ENCODE measurements at regions not wholly inside any gene's neighbourhood (a gene's known extent, or its start where the extent isn't known, plus 50 kb on each side); places are given as distances from the start of the nearest gene placed in this dataset.

DNA sequence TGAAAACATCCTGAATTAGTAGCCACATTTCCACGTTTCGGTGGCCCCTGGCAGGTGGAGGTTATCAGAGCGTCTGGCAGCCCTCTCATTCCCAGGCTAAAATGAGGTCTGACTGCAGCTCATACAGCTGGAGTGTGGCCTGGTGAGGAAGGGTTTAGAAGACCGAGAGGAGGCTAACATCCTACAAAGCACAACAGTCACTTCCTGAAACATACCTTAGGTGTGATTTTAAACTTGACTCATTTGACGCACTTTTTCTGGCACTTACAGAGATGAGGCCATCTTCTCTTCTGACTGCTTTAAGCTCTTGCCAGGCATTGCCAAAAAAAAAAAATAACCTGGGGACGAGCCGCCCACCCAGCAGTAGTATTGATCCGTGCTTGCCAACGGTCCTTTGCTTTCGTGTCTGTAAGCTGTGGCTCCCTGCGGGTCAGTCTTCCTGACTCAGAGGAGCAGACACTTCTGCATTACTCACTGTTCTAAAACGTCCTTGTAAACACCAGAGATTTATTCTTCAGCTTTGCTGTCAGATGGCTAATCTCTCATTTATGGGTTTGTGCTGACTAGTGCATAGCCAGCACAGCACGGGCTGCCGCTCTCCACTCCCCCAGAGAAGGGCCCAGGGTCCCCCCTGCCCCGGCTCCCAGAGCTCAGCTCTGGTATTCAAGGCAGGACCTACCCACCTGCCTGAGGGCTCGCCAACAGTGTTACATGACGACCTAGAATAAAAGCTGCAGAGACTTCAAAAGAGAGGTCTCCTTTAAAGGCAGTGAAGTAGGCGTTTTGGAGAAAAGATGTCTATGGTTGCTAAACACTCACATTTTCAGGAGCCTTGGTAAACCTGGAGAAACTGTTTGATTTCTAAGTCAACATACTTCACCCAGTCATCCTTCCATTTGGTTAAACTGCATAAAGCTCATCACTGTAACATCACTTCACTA is 78.5 kb upstream of the FRMD1 start:
- peak; percentile 63 for DNase-seq (ENCODE audit: low spot score)

DNA sequence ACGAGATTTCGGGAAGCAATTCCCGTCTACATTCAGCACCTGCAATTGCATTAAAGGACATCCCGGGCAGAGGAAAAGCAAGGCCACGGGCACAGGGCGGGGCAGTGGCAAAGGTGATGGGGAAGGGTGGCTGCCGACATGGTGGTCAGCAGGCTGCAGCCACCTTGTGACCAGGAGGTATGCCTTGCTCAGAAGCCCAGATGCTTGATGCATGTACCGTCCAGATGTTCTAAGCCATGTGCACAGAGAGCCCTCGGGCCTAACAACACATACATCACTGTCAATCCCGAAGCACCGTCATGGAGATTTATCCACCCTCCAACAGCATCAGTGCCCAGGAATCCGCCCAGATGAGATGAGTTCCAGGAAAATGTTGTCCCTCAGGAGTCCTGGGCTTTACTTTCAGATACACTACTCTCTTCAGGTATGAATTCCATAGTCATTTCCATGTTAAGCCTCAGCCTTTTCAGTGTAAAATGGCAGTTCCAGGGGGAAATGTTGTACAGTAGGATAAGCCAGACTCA is 77.8 kb upstream of the FRMD1 start:
- DNase-seq (ENCODE audit: low spot score) = peak; percentile 36

DNA sequence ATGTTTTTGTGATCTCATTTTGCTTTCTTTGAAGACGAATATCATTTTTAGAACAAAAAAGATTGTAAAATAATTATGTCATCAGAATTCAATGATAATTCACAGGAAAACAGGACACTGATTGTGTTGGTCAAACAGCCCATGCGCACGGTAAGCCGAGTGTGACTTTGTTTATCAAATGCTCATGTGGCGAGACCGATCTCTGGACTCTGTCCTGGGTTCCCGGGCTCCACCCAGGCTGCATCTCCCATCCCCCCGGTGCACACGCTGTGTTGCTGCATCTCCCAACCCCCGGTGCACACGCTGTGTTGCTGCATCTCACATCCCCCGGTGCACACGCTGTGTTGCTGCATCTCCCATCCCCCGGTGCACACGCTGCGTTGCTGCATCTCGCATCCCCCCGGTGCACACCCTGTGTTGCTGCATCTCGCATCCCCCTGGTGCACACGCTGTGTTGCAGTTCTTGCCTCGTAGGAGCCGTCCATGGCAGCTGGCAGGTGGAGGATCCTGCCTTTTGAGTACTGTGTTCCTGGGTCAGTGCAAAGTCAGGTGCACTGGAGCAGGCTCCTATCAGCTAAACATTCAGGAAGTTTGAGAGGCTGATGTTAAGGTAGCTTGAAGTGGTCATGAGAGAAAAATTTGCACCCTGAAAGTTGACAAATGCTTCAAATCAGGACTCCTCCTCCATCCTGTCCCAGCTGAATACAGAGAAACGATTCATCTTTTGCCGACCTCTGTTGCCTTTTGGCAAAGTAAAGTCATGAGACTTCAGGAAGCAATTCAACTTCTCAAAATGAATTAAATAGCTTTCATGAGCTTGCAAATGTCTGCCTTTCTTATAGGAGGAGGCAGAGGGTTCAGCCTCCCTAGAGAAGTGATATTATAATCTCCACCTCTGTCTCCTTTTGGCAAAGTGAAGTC is 77.1 kb upstream of the FRMD1 start:
- DNase-seq (ENCODE audit: low spot score) = peak; percentile 51

DNA sequence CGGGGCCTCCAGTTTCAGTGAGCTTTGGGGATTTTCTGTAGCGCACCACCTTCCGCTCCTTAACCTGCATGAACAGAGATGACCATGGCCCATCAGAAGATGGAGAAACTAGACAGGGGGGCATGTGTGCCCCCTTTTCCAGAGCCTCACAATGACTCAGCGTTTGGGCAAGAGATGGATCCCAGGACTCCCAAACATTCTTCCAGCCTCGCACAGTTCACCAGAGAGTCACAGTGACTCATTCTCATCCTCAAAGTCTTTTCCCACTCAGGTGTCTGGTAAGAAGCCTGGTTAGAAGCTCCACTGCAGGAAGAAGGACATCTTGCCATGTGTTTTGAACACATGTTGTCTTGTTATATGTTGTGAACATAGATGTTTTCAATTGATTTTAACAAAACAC is 76.2 kb upstream of the FRMD1 start:
- DNase-seq (ENCODE audit: low spot score) = peak; percentile 51

DNA sequence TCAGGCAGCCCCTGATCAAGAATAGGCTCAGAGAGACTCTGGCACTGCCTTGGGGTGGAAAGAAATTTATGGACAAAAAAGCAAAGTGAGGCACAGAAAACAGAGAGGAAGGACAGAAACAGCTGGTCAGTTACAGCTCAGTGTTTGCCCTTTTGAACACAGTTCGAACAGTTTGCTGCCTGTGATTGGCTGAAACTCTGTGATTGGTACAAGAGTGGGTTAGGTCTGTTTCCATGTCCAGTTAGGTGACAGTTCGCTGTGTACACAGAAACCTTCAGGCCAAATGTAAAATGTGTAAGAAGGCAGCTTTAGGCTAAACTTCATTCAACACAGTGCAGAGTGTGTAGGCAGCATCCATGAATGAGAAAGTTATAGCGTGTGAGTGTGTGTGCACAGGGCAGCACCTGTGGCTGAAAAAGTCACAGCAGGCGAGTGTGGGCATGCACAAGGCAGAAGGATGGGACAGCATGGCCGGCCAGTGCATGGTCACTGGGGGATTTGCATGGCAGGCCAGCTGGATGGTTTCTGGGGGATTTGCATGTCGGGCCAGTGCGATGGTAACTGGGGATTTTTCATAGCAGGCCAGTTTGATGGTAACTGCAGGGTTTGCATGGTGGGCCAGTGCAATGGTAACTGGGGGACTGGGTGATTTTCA is 75.4 kb upstream of the FRMD1 start:
- DNase-seq (ENCODE audit: low spot score) = no peak

DNA sequence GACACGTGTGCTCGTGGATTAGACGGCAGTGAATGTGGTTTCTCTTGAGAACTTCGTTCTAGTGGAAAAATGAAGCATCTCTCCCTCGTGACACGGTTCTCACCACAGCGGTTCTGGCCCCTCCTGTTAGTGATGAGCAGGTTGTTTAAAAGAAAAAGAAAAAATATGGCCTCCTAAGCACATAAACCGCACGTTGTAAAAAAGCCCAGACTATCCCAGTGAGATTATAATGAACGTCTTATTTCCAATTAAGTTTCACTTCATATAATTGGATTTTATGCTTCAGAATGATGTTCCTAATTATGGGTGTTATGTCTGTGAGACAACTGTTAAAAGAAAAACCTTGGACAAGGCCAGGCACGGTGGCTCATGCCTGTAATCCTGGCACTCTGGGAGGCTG is 74.5 kb upstream of the FRMD1 start:
- no peak for DNase-seq (ENCODE audit: low spot score)

DNA sequence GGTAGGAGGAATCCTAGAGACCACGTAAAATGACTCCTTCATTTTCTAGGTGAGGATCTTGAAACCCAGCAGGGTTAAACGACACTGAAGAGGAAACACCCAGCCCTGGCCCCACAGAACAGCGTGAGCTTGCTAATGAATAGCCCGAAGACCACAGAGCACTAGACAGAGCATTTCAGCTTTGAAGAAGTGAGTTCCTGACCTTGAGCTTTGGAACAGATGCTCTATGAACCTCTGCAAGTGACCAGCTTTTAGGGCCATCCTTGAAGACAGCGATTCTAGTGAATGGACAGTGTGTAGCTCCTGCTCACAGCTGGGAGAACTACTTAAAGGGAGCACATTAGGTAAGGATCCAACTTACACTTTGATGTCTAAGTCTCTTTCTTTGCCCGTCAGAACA is 74.0 kb upstream of the FRMD1 start:
- peak; percentile 31 for DNase-seq (ENCODE audit: low spot score)

DNA sequence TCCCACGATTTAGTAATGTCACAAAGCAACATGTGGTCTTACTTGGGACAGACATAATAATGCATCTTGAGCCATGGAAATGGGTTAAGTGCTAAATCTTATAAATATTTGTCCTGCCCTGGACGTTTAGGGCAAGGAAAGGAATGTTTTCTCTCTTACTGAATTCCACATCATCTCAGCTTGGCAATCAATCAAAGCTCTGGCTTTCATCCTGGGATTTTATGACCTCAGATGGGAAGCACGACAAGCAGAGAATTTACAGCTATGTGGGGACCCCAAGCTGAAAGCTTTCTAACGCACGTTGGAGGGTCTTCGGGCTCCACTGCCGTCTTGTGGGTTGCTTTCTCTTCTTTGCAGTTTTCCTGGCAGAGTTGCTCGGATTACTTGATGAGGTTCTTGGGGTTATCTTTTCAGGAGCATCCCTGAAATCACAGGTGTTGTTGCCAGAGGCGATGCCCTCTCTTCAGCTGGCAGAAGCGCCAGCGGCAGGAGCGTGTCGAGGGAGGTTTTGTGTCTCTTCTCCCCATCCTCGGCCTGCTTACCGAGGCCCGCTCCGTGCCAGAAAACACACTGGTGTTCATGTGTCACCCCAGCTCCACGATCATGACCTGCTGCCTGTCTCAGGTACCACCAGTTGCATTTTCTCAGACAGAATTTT is 73.4 kb upstream of the FRMD1 start:
- peak; percentile 31 for DNase-seq (ENCODE audit: low spot score)

DNA sequence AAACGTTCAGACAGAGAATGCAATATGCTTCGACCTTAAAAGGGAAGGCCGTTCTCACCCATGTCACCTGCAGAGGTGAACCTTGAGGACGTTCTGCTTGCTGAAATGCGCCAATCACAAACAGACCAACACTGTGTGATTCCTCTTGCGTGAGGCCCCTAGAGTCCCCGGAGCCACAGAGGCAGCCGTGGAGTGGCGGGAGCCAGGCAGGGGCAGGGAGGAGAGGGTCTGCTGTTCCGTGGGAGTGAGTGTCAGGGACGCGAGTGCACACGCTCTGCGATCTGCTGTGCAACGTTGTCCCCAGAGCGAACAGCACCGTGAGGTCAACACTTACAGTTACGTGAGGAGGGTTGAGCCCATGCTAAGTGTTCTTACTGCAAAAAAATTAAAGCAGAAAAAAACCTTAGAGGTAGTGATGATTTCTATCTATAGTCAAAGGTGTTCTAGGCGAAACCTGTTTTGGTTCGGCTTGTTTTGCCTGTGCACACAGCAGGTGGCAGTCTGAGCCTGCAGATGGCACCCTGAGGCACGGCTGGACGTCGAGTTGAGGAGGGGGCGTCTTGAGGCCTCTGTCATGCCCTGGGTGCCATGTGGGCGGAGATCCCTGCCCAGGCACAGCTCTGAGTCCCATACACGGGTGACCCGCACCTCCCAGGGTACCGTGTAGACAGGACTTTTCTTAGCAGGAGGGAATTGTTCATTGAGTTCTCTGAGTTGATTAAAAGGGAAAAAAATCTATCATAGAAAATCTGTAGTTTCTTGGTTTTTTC is 71.7 kb upstream of the FRMD1 start:
- peak; percentile 56 for DNase-seq (ENCODE audit: low spot score)

DNA sequence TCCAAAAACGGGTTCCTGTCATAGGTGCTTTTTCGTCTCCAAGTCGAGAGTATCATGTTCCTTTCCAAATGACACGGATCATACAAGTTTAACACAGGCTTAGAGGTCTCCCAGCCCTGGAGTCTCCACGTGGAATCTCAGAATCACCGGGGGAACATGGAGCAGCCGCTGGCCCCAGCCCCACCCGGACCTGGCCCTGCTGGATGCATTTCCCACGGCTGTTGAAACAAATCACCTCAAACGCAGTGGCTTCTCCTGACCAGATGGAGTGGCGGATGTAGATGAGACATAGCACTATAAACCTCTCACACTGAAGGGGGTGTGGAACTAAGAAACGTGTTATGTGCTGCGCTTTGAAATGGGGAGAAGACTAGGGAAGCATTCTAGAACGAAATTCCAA is 70.0 kb upstream of the FRMD1 start:
- peak; percentile 22 for DNase-seq (ENCODE audit: low spot score)

DNA sequence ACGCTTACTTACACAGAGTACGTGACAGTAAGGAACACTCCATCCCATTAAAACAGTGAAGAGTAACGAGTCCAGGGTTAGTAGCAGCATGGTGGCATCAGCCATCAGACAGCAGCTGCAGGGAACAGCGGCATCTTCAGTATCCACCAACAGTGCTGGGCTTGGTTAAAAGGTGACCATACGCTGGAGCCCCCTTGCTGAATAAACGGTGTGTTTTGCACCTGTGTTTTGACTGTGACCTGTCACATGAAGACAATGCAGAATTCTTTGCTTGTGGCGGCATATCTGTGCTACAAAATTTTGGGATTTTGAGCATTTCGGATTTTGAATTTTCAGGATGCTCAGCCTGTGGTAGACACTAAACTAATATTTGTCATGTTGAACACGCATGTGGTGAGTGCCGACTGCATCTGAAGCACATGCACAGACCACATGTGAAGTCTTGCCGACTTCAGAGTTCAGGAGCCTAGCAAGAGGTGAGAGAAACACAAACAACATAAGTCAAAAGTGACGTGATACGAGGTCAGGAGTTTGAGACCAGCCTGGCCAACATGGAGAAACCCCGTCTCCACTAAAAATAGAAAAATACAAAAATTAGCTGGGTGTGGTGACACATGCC is 69.3 kb upstream of the FRMD1 start:
- DNase-seq (ENCODE audit: low spot score) = peak; percentile 38

DNA sequence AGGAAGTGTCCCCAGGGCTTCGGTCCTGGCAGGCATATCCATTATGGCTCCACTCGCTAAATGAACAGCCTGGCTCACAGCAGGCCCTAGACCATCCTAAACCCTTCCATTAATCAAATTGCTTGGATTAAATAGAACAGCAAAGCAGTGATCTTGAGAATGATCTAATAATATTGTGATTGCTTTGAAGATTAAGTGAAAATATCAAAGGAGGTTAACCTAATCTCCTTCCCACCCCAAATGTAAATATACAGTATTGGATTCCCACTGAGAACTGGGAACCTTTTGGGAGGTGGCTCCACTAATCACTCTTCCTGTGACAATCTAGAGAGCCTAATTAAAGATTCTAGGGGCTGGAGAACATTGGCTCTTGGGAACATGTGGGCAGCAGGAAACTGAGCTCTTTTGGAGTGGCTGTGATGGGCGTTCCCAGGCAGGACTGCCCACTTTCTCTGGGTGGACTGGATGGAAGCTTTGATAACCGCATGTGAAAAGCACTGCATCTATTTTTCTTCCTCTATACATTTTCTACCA is 68.3 kb upstream of the FRMD1 start:
- DNase-seq (ENCODE audit: low spot score) = peak; percentile 23

DNA sequence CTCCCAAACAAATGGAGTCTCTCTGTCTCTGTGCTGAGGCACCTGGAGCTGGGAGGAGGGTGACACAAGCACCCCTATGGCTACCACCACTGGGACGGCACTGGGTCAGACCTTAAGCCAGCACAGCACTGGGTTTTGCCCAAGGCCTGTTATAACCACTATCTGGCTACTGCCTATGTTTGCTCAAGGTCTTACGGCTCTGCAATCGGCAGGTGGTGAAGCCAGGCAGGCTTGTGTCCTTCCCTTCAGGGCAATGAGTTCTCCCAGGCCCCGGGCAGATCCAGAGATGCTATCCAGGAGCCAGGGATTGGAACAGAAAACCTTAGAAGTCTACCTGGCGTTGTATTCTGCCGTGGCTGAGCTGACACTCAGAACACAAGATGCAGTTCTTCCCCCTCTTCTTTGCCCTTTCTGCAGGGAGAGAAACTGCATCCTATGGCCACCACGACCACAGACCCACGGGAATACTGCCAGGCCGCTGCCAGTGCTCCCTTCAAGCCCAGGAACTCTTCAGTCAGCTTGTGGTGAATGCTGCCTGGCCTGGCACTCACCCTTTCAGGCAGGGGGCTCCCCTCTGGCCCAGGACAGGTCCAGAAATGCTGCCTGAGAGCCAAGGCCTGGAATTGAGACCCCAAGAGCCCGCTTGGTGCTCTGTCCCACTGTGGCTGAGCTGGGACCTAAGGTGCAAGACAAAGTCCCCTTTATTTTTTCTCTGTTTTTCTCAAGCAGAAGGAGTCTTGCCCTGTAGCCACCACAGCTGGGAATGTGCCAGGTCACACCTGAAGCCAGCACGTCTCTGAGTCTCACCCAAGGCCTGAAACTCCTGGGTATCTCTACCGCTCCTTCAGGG is 67.0 kb upstream of the FRMD1 start:
- peak; percentile 30 for DNase-seq (ENCODE audit: low spot score)

DNA sequence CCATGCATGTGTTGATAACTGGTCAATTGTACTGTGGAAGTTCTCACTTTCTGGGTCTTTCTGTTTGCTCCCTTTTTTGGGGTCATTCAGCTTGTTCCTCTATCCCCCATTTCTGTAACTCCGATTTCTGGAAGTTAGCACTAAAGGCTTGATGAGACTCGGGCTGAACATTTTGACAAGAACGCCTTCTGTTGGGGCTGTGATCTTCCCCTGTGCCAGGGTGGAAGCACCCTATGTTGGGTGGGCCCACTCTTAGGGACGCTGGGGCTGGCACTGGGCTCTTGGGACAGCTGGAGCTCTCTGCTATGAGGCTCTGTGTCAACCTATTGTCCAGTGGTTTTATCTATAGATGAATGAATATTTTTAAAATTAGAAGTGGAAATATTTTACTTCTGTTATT is 60.1 kb upstream of the FRMD1 start:
- peak; percentile 6 for DNase-seq (ENCODE audit: low spot score)

DNA sequence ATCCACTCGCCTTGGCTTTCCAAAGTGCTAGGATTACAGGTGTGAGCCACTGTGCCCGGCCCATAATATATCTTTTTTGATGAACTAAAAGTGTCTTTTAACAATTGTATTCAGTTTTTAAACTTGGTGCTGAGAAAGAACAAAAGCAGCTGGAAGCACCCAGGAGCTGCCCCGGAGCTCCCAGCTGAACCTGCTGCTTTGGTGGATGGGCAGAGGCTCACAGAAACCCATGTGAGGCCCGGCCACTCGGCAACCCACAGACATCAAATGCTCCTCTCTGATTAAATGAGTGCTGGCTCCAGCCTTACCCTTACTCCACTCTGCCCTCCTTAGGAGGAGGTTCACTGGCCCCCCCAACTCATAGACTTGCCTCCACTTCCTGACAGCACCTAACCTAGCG is 59.4 kb upstream of the FRMD1 start:
- peak; percentile 41 for DNase-seq (ENCODE audit: low spot score)

DNA sequence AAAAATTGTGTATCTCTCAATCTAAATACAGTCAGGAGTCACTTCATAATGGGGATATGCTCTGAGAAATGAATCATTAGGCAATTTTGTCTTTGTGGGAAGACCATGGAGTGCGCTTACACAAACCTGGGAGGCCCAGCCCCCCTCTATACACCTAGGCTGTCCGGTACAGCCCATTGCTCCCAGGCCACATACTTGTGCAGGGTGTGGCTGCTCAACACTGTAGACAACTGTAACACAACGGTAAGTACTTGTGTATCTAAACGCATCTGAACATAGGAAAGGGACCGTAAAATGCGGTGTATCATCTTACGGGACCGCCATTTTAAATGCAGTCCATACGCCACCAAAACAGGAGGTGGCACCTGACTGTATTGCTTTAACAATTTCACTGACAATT is 58.0 kb upstream of the FRMD1 start:
- peak; percentile 8 for DNase-seq (ENCODE audit: low spot score)

DNA sequence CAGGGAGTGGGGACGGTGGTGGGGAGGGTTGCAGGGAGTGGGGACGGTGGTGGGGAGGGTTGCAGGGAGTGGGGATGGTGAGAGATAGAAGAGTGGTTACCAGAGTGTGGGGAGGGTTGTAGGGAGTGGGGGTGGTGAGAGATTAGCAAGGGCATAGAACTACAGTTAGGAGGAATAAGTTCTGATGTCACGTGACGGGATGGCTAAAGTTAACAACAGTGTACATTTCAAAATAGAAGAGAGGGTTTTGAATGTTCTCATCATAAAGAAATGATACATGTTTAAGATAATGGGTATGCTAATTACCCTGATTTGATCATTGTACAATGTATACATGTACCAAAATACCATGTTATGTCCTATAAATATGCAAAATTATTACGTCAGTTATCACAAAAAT is 57.6 kb upstream of the FRMD1 start:
- DNase-seq (ENCODE audit: low spot score) = no peak

DNA sequence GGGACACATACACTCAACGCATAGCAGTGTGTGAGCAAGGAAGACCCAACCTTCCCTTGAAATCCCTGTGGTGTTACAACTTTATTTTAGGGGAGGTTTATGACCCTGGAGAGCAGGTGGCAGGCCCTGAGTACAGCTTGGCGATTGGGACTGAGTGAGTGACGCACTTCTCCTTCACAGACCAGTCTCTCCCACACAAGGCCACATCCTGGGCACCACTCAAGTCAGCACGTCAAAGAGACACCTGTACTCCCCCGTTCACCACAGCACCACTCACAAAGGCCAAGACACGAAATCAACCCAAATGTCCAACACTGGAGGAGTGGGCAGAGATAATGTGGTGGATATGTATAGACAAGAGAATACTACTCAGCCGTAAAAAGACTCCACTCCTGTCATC is 57.0 kb upstream of the FRMD1 start:
- peak; percentile 34 for DNase-seq (ENCODE audit: low spot score)

DNA sequence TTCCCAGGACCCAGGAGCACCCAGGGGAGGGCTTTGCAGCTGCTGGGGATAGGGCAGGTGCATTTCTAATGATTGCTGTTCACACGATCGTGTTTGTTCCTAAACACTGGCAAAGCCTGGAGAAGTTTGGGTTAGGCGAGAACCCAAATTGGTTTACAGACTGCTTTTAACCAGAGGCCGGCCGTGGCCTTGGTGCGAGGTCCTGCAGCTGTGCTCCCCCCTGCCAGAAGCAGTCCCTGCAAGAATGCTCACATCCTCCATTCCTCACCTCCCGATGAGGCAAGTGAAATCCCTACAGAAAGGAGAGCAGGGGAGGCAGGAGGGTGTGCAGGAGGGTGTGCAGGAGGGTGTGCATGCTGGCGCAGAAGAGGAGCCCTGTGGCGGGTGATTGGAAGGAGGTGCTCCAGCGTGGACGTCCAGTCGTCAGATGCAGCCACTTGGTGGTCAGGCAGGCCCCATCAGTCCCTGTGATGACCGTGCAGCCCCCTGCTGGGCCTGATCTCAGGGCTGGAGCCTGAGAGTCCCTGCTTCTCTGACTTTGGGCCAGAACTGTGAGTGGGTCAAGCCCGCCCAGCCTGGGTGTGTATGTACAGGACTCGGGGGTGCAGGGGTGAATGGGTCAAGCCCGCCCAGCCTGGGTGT is 55.7 kb upstream of the FRMD1 start:
- peak; percentile 48 for DNase-seq (ENCODE audit: low spot score)

Data from left forelimb (tissue), 1 donor.